ENCODE measurements at regions not wholly inside any gene's neighbourhood (a gene's known extent, or its start where the extent isn't known, plus 50 kb on each side); places are given as distances from the start of the nearest gene placed in this dataset.

GRCh38 chr12:19687371-19687770 is 248.1 kb downstream of the AEBP2 start:
- no peak for TF ChIP-seq CTCF (IDR thresholded peaks at IDR 0.05; ENCODE audit: insufficient read depth, low read length, poor library complexity, severe bottlenecking)
- H3K36me3 ChIP-seq (ENCODE audit: control insufficient read depth, insufficient read depth, low read length) = no peaks in the 10 kb centered on the region
- no peak overlapping the region for H3K4me3 ChIP-seq (ENCODE audit: low read depth, low read length)
- H3K27me3 ChIP-seq (ENCODE audit: control insufficient read depth, insufficient read depth, low read length) = no peaks in the 10 kb centered on the region
- no peak for DNase-seq (ENCODE audit: low read depth)

GRCh38 chr12:19688532-19688931 is 249.2 kb downstream of the AEBP2 start:
- Histone ChIP-seq H3K27me3 (ENCODE audit: control insufficient read depth, insufficient read depth, low read length) (no peaks in the 10 kb centered on the region), H3K4me3 (ENCODE audit: low read depth, low read length) (no peak overlapping the region), H3K36me3 (ENCODE audit: control insufficient read depth, insufficient read depth, low read length) (no peaks in the 10 kb centered on the region)
- no peak for TF ChIP-seq CTCF (IDR thresholded peaks at IDR 0.05; ENCODE audit: insufficient read depth, low read length, poor library complexity, severe bottlenecking)
- no peak for DNase-seq (ENCODE audit: low read depth)

GRCh38 chr12:19689226-19689625 is 249.9 kb downstream of the AEBP2 start:
- TF ChIP-seq CTCF (IDR thresholded peaks at IDR 0.05; ENCODE audit: insufficient read depth, low read length, poor library complexity, severe bottlenecking) = no peak
- no peaks in the 10 kb centered on the region for H3K27me3 ChIP-seq (ENCODE audit: control insufficient read depth, insufficient read depth, low read length)
- no peak for DNase-seq (ENCODE audit: low read depth)
- H3K36me3 ChIP-seq (ENCODE audit: control insufficient read depth, insufficient read depth, low read length) = no peaks in the 10 kb centered on the region
- no peak overlapping the region for H3K4me3 ChIP-seq (ENCODE audit: low read depth, low read length)

GRCh38 chr12:19689801-19690472 is 250.6 kb downstream of the AEBP2 start:
- no peak overlapping the region for H3K4me3 ChIP-seq (ENCODE audit: low read depth, low read length)
- no peak for DNase-seq (ENCODE audit: low read depth)
- no peaks in the 10 kb centered on the region for H3K27me3 ChIP-seq (ENCODE audit: control insufficient read depth, insufficient read depth, low read length)
- no peak for TF ChIP-seq CTCF (IDR thresholded peaks at IDR 0.05; ENCODE audit: insufficient read depth, low read length, poor library complexity, severe bottlenecking)
- no peaks in the 10 kb centered on the region for H3K36me3 ChIP-seq (ENCODE audit: control insufficient read depth, insufficient read depth, low read length)

- TF ChIP-seq CTCF (IDR thresholded peaks at IDR 0.05; ENCODE audit: insufficient read depth, low read length, poor library complexity, severe bottlenecking) = no peak
- no peaks in the 10 kb centered on the region for H3K36me3 ChIP-seq (ENCODE audit: control insufficient read depth, insufficient read depth, low read length)
- H3K4me3 ChIP-seq (ENCODE audit: low read depth, low read length) = no peak overlapping the region
- H3K27me3 ChIP-seq (ENCODE audit: control insufficient read depth, insufficient read depth, low read length) = no peaks in the 10 kb centered on the region
- DNase-seq (ENCODE audit: low read depth) = no peak
Measured at GRCh38 chr12:19692091-19692490, 252.8 kb downstream of the AEBP2 start.

- no peaks in the 10 kb centered on the region for H3K36me3 ChIP-seq (ENCODE audit: control insufficient read depth, insufficient read depth, low read length)
- H3K4me3 ChIP-seq (ENCODE audit: low read depth, low read length) = no peak overlapping the region
- TF ChIP-seq CTCF (IDR thresholded peaks at IDR 0.05; ENCODE audit: insufficient read depth, low read length, poor library complexity, severe bottlenecking) = no peak
- DNase-seq (ENCODE audit: low read depth) = no peak
- H3K27me3 ChIP-seq (ENCODE audit: control insufficient read depth, insufficient read depth, low read length) = no peaks in the 10 kb centered on the region
Measured at GRCh38 chr12:19692566-19692965, 253.3 kb downstream of the AEBP2 start.

Measured in kidney epithelial cell (primary cell).